T-helper 1 cell treated with Interleukin-12 subunit alpha and Interleukin-12 subunit beta and Interleukin-4 antibody, amounts not matched to agents 30 ng/mL and 1 ng/mL, for 36 hours (primary cell): ENCODE measurements at regions not wholly inside any gene's neighbourhood (a gene's known extent, or its start where the extent isn't known, plus 50 kb on each side); places are given as distances from the start of the nearest gene placed in this dataset.
"Not testable (repeated sequence)": the region's sequence is repeated elsewhere in the genome, so short reads cannot be mapped to it uniquely, and the experiment has no call there.

Experiments
- intact Hi-C: fragments of 100-400 bp; cut with micrococcal nuclease; formaldehyde crosslinking; loops from one replicate; pipeline ENCODE4 v1.15.1; 2024

GRCh38 chr14:41096131-41096530 lies 510.5 kb upstream of the LRFN5 start:
- intact Hi-C loops: no loop called here

GRCh38 chr14:41087056-41087455 lies 519.6 kb upstream of the LRFN5 start:
- intact Hi-C loops: no loop called here

GRCh38 chr14:41073544-41073943 lies 533.1 kb upstream of the LRFN5 start:
- intact Hi-C loops: no loop called here

- intact Hi-C loops: no loop called here
Measured at GRCh38 chr14:41072776-41073175, 533.9 kb upstream of the LRFN5 start.

- intact Hi-C loops: no loop called here
Measured at GRCh38 chr14:41071351-41071750, 535.3 kb upstream of the LRFN5 start.

- intact Hi-C loops: no loop called here
Measured at GRCh38 chr14:41062826-41063225, 543.9 kb upstream of the LRFN5 start.

- intact Hi-C loops: no loop called here
Measured at GRCh38 chr14:41055589-41055988, 551.1 kb upstream of the LRFN5 start.

GRCh38 chr14:41051801-41052200 lies 554.9 kb upstream of the LRFN5 start:
- intact Hi-C loops: no loop called here

- intact Hi-C loops: no loop called here
Measured at GRCh38 chr14:41047763-41048162, 558.9 kb upstream of the LRFN5 start.

- intact Hi-C loops: no loop called here
Measured at GRCh38 chr14:41037388-41037787, 569.3 kb upstream of the LRFN5 start.

GRCh38 chr14:41034969-41035368 lies 571.7 kb upstream of the LRFN5 start:
- intact Hi-C loops: no loop called here

GRCh38 chr14:41022932-41023331 lies 583.7 kb upstream of the LRFN5 start:
- intact Hi-C loops: no loop called here

GRCh38 chr14:41016213-41016612 lies 590.5 kb upstream of the LRFN5 start:
- intact Hi-C loops: no loop called here

GRCh38 chr14:41000350-41000749 lies 606.3 kb upstream of the LRFN5 start:
- intact Hi-C loops: no loop called here

GRCh38 chr14:40989260-40989659 lies 617.4 kb upstream of the LRFN5 start:
- intact Hi-C loops: no loop called here

- intact Hi-C loops: no loop called here
Measured at GRCh38 chr14:40987481-40987880, 619.2 kb upstream of the LRFN5 start.

- intact Hi-C loops: no loop called here
Measured at GRCh38 chr14:40986655-40987054, 620.0 kb upstream of the LRFN5 start.

- intact Hi-C loops: no loop called here
Measured at GRCh38 chr14:40985584-40985983, 621.1 kb upstream of the LRFN5 start.

GRCh38 chr14:40983604-40984003 lies 623.1 kb upstream of the LRFN5 start:
- intact Hi-C loops: no loop called here

GRCh38 chr14:40981247-40981646 lies 625.4 kb upstream of the LRFN5 start:
- intact Hi-C loops: no loop called here

GRCh38 chr14:40960257-40960656 lies 646.4 kb upstream of the LRFN5 start:
- intact Hi-C loops: not testable (repeated sequence)

- intact Hi-C loops: no loop called here
Measured at GRCh38 chr14:40955131-40955505, 651.6 kb upstream of the LRFN5 start.

- intact Hi-C loops: not testable (repeated sequence)
Measured at GRCh38 chr14:40954448-40955130, 652.1 kb upstream of the LRFN5 start.

- intact Hi-C loops: no loop called here
Measured at GRCh38 chr14:40944521-40944920, 662.2 kb upstream of the LRFN5 start.
